RKO (cell line): ENCODE measurements at regions not wholly inside any gene's neighbourhood (a gene's known extent, or its start where the extent isn't known, plus 50 kb on each side); places are given as distances from the start of the nearest gene placed in this dataset.
"Not testable (repeated sequence)": the region's sequence is repeated elsewhere in the genome, so short reads cannot be mapped to it uniquely, and the experiment has no call there.

Source experiments
- DNase-seq: peaks from one replicate; pipeline ENCODE4 v3.0.0-alpha.2; 2016; ENCODE audit warnings: low spot score

DNA sequence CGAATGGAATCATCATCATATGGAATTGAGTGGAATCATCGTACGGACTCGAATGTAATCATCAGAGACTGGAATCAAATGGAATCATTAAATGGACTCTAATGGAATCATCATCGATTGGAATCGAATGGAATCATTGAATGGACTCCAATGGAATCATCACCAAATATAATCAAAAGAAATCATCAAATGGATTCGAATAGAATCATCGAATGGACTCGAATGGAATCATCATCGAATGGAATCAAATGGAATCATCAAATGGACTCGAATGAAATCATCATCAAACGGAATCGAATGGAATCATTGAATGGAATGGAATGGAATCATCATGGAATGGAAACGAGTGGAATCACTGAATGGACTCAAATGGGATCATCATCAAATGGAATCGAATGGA is 233.5 kb downstream of the SHCBP1 start:
- not testable (repeated sequence) for DNase-seq

DNA sequence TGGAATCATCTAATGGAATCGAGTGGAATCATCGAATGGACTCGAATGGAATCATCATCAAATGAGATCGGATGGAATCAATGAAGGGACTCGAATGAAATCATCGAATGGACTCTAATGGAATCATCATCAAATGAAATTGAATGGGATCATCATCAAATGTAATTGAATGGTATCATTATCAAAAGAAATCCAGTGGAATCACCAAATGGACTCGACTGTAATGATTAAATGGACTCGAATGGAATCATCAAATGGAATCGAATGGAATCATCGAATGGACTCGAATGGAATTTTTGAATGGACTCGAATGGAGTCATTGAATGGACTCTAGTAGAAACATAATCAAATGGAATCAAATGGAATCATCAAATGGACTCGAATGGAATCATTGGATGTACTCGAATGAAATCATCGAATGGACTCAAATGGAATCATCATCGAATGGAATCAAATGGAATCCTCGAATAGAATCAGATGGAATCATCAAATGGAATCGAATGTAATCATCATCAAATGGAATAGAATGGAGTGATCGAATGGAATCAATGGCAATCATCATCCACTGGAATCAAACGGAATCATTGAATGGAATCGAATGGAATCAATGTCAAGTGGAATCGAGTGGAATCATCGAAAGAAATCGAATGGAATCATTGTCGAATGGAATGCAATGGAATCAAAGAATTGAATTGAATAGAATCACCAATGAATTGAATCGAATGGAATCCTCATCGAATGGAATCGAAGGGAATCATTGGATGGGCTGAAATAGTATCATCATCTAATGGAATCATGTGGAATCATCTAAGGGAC is 234.2 kb downstream of the SHCBP1 start:
- DNase-seq: not testable (repeated sequence)

DNA sequence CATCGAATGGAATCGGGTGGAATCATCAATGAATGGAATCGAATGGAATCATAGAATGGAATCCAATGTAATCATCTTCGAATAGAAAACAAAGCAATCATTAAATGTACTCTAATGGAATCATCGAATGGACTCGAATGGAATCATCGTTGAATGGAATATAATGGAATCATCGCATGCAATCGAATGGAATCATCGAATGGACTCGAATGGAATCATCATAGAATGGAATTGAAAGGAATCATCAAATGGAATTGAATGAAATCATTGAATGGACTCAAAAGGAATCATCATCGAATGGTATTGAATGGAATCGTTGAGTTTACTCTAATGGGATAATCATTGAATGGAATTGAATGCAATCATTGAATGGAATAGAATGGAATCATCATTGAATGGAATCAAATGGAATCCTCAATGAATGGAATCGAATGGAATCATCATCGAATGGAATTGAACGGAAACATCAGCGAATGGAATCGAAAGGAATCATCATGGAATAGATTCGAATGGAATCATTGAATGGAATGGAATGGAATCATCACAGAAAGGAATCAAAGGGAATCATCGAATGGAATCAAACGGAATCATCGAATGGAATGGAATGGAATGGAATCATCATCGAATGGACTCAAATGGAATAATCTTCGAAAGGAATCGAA is 234.9 kb downstream of the SHCBP1 start:
- DNase-seq: not testable (repeated sequence)

DNA sequence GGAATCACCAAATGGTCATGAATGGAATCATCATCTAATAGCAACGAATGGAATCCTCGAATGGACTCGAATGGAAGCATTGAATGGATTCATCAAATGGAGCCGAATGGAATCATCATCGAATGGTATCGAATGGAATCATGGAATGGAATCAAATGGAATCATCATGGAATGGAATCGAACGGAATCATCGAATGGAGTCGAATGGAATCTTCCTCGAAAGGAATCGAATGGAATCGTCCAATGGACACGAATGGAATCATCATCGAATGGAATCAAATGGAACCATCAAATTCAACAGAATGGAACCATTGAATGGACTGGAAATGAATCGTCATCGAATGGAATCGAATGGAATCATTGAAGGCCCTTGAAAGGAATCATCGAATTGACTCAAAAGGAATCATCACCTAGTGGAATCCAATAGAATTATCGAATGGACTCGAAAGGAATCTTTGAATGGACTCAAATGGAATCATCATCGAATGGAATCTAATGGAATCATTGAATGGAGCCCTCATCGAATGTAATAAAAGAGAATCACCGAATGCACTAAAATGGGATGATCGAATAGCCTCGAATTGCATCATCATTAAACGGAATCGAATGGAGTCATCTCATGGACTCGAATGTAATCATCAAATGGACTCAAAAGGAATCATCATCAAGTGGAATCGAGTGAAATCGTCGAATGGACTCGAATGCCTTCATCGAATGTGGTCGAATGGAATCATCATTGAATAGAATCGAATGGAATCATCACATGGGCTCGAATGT is 236.7 kb downstream of the SHCBP1 start:
- not testable (repeated sequence) for DNase-seq

DNA sequence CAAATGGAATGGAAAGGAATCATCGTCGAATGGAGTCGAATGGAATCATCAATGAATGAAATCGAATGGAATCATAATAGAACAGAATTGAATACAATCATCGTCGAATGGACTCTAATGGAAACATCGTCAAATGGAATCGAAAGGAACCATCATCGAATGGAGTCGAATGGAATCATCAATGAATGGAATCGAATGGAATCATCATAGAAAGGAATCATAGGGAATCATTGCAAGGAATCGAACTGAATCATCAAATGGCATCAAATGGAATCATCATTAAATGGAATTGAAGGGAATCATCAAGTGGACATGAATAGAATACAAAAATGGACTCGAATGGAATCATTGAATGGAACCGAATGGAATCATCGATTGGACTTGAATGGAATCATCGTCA is 237.6 kb downstream of the SHCBP1 start:
- DNase-seq: not testable (repeated sequence)

DNA sequence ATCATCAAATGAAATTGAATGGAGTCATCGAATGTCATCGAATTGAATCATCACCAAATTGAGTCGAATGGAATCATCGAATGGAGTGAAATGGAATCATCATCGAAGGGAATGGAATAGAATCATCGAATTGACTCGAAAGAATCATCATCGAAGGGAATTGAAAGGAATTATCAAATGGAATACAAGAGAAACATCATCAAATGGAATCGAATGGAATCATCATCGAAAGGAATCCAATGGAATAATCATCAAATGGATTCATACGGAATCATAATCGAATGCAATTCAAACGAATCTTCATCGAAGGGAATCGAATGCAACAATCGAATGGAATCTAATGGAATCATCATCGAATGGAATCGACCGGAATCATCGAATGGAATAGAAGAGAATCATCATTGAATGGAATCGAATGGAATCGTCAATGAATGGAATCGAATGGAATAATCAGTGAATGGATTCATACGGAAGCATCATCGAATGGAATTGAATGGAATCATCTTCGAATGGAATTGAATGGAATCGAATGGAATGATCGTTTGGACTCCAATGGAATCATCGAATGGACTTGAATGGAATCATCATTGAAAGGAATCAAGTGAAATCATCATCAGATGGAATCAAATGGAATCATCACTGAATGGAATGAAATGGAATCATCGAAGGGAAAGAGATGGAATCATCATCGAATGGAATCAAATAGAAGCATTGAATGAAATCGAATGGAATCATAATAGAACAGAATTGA is 238.2 kb downstream of the SHCBP1 start:
- DNase-seq: not testable (repeated sequence)

DNA sequence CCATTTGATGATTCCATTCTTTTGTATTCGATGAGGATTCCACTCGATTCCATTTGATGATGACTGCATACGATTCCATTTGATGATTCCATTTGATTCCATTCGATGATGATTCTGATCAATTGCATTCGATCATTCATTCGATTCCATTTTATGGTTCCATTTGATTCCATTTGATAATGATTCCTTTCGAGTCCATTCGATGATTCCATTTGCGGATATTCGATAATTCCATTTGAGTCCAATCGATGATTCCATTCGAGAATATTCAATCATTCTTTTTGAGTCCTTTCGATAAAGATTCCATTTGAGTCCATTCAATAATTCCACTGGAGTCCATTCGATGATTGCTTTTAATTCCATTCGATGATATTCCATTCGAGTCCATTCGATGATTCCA is 239.1 kb downstream of the SHCBP1 start:
- not testable (repeated sequence) for DNase-seq

DNA sequence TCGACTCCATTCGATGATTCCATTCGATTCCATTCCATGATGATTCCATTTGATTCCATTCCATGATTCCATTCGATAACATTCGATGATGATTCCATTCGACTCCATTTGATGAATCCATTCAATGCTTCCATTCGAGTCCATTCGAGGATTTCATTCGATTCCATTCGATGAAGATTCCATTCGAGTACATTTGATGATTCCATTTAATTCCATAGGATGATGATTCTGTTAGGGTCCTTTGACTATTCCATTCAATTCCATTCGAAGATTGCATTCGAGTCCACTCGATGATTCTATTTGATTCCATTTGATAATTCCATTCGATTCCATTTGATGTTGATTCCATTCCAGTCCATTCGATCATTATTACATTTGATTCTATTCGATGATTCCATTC is 239.8 kb downstream of the SHCBP1 start:
- DNase-seq: not testable (repeated sequence)
